ENCODE measurements at regions not wholly inside any gene's neighbourhood (a gene's known extent, or its start where the extent isn't known, plus 50 kb on each side); places are given as distances from the start of the nearest gene placed in this dataset.

DNA sequence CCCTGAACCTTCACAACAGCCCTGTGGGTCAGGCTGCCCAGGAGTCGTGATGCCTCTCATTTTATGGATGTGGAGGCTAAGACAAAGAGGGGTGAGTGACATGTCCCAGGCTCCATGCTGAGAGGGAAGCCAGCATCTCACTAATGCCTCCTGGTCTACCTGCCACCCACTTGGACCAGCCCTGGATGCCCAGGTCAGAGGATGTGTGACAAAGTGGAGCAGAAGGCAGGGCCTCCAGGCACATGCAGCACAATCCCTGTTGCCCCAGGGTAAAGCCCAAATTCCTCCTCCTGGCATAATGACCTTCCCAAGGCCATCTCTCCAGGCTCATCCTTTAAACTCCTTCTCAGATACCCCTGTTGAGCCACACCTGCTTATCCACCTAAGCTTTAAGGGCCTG, 51.4 kb upstream of the XPA start:
- H3K4me3 ChIP-seq (ENCODE audit: low read depth, low read length) = no peak overlapping the region
- CTCF ChIA-PET = interaction anchor here (0.7 kb wide), 1 partner anchor 298 kb away, joined by 3 read pairs; no protein-coding TSS in a partner anchor
- H3K27ac ChIP-seq (ENCODE audit: extremely low read depth, low read depth, low read length) = no peak overlapping the region
- H3K9me3 ChIP-seq (ENCODE audit: control insufficient read depth, insufficient read depth, low read depth, low read length) = no peaks in the 10 kb centered on the region
- H3K4me1 ChIP-seq (ENCODE audit: control insufficient read depth, insufficient read depth, low read length) = no peaks in the 10 kb centered on the region
- TF ChIP-seq EGR2 (tag by site-specific recombination; IDR thresholded peaks at IDR 0.05; ENCODE audit: low read depth) = no peak
- TF ChIP-seq, protein P1, sequence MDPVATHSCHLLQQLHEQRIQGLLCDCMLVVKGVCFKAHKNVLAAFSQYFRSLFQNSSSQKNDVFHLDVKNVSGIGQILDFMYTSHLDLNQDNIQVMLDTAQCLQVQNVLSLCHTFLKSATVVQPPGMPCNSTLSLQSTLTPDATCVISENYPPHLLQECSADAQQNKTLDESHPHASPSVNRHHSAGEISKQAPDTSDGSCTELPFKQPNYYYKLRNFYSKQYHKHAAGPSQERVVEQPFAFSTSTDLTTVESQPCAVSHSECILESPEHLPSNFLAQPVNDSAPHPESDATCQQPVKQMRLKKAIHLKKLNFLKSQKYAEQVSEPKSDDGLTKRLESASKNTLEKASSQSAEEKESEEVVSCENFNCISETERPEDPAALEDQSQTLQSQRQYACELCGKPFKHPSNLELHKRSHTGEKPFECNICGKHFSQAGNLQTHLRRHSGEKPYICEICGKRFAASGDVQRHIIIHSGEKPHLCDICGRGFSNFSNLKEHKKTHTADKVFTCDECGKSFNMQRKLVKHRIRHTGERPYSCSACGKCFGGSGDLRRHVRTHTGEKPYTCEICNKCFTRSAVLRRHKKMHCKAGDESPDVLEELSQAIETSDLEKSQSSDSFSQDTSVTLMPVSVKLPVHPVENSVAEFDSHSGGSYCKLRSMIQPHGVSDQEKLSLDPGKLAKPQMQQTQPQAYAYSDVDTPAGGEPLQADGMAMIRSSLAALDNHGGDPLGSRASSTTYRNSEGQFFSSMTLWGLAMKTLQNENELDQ (tag by site-specific recombination; IDR thresholded peaks at IDR 0.05; ENCODE audit: low read depth) = no peak
- POLR2A ChIA-PET = no interaction called here
- no peaks in the 10 kb centered on the region for H3K36me3 ChIP-seq (ENCODE audit: control insufficient read depth in 2 of 2, insufficient read depth in 1 of 2, low read length in 2 of 2)

GRCh38 chr9:97749928-97750327, 52.8 kb upstream of the XPA start:
- H3K4me1 ChIP-seq (ENCODE audit: control insufficient read depth, insufficient read depth, low read length) = no peaks in the 10 kb centered on the region
- ChIA-PET POLR2A (no interaction called here), CTCF (interaction anchor here (0.6 to 1.4 kb wide), 3 partner anchors 13 to 151 kb away, joined by 3 to 5 read pairs (median 4); no protein-coding TSS in a partner anchor)
- TF ChIP-seq ZNF121 (tag by site-specific recombination; IDR thresholded peaks at IDR 0.05) (no peak), ZNF747 (tag by site-specific recombination; IDR thresholded peaks at IDR 0.05) (no peak), ZNF248 (tag by site-specific recombination; IDR thresholded peaks at IDR 0.05) (no peak), ZNF280C (tag by site-specific recombination; IDR thresholded peaks at IDR 0.05) (no peak), KLF8 (tag by site-specific recombination; IDR thresholded peaks at IDR 0.05) (no peak), ZSCAN16 (tag by site-specific recombination; IDR thresholded peaks at IDR 0.05) (no peak), ZNF664 (tag by site-specific recombination; IDR thresholded peaks at IDR 0.05) (no peak), SP7 (tag by site-specific recombination; IDR thresholded peaks at IDR 0.05) (no peak), ZNF555 (tag by site-specific recombination; conservative IDR thresholded peaks at IDR 0.05) (no peak), WT1 (tag by site-specific recombination; IDR thresholded peaks at IDR 0.05) (no peak), ZNF707 (tag by site-specific recombination; IDR thresholded peaks at IDR 0.05) (no peak), ZNF626 (tag by site-specific recombination; IDR thresholded peaks at IDR 0.05) (no peak)
- TF ChIP-seq, protein P2, sequence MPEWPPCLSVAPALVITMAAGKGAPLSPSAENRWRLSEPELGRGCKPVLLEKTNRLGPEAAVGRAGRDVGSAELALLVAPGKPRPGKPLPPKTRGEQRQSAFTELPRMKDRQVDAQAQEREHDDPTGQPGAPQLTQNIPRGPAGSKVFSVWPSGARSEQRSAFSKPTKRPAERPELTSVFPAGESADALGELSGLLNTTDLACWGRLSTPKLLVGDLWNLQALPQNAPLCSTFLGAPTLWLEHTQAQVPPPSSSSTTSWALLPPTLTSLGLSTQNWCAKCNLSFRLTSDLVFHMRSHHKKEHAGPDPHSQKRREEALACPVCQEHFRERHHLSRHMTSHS (tag by site-specific recombination; IDR thresholded peaks at IDR 0.05) = no peak
- TF ChIP-seq, protein P3, sequence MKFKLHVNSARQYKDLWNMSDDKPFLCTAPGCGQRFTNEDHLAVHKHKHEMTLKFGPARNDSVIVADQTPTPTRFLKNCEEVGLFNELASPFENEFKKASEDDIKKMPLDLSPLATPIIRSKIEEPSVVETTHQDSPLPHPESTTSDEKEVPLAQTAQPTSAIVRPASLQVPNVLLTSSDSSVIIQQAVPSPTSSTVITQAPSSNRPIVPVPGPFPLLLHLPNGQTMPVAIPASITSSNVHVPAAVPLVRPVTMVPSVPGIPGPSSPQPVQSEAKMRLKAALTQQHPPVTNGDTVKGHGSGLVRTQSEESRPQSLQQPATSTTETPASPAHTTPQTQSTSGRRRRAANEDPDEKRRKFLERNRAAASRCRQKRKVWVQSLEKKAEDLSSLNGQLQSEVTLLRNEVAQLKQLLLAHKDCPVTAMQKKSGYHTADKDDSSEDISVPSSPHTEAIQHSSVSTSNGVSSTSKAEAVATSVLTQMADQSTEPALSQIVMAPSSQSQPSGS (tag by site-specific recombination; IDR thresholded peaks at IDR 0.05; ENCODE audit: low read depth) = no peak
- TF ChIP-seq, protein P4, sequence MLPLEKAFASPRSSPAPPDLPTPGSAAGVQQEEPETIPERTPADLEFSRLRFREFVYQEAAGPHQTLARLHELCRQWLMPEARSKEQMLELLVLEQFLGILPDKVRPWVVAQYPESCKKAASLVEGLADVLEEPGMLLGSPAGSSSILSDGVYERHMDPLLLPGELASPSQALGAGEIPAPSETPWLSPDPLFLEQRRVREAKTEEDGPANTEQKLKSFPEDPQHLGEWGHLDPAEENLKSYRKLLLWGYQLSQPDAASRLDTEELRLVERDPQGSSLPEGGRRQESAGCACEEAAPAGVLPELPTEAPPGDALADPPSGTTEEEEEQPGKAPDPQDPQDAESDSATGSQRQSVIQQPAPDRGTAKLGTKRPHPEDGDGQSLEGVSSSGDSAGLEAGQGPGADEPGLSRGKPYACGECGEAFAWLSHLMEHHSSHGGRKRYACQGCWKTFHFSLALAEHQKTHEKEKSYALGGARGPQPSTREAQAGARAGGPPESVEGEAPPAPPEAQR (tag by site-specific recombination; IDR thresholded peaks at IDR 0.05) = no peak
- H3K36me3 ChIP-seq (ENCODE audit: control insufficient read depth in 2 of 2, insufficient read depth in 1 of 2, low read length in 2 of 2) = no peaks in the 10 kb centered on the region
- H3K4me3 ChIP-seq (ENCODE audit: low read depth, low read length) = no peak overlapping the region
- no peaks in the 10 kb centered on the region for H3K9me3 ChIP-seq (ENCODE audit: control insufficient read depth, insufficient read depth, low read depth, low read length)
- no peak overlapping the region for H3K27ac ChIP-seq (ENCODE audit: extremely low read depth, low read depth, low read length)
